Skin of body (tissue), 1 donor: ENCODE measurements at regions not wholly inside any gene's neighbourhood (a gene's known extent, or its start where the extent isn't known, plus 50 kb on each side); places are given as distances from the start of the nearest gene placed in this dataset.

ENCODE experiments used
- DNase-seq: peaks from one replicate; lab custom pipeline; 2025; lab: John Stamatoyannopoulos, UW

DNA sequence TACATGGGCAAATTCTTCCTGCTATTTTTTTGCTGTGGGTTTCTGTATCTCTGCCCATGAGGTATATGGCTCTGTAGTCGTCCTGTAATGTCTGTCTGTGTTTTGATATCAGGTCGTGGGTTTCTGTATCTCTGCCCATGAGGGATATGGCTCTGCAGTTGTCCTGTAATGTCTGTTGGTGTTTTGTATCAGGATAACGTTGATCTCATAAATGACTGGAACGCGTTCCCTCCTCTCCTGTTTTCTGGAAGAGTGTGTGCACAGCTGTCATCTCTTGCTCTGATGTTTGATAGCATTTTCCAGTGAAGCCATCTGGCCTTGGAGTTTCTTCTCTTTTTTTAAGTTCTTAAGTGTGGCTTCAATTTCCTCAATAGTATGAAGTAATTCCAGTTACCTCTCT, 57.2 kb downstream of the SOX1 start:
- peak; percentile 31 for DNase-seq

DNA sequence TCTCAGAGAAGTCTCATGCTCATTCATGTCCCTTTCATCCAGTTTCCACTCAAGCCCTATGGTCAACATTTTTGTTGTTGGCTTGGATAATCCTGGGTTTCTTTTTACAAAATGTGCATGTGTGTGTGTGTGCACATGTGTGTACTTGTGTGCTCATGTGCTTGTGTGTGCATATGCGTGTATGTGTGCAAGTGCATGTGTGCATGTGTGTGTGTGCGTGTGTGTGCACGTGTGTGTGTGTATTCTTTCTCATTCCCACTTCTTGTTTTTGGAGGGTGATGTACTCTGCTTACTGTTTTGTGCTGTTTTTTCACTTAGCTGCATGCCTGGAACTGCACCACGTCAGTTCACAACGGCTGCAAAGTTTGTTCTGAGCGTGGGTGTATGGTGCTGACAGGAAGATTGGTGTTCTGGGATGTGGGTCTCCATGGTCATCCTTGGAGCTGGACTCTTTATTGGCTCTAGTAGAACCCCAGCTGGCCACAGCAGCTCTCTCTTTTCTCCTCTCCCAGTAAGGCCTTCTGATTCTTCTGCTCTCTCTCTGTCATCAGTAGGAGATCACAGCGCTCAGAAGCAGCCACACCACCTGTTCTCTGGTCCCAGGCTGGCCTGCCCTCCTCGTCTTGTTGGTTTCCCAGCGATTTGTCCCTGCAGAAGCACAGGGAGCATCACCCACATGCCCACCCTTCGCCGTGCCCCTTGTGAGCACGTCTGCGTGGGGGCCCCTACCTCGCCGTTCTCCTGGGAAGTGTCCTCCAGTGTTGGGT, 60.8 kb downstream of the SOX1 start:
- peak; percentile 24 for DNase-seq

DNA sequence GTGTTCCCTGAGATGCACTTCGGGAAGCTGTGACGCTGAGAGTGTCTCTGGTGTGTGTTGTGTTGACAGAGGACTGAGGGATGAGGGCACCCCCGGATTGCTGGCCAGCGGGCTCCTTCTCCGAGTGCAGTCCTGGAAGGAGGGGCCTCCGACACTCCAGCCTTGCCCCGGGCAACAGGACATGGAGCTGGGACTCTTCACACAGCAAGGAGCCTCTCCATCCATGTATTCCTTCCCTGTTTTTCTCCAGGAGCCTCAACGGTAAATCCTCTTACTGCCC, 61.3 kb downstream of the SOX1 start:
- DNase-seq, result no peak

DNA sequence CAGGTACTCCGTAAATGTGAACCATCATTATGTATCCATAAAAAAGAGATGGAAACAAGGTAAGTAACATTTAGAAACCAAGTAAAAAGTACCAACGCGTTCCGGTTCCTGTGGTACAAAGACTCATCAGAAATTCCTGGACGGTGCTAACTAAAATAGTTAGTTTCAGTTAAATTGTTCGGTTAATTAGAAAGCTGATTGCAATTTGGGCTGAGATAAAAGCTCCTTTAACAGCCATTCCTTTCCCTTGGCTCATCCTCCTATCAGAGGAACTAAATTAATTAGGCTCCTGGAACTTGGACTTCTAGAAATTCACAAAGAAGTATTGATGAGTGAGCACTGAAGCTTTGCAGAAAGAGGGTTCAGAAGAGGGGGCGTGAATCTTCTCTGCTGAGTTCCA, 63.5 kb downstream of the SOX1 start:
- no peak for DNase-seq

DNA sequence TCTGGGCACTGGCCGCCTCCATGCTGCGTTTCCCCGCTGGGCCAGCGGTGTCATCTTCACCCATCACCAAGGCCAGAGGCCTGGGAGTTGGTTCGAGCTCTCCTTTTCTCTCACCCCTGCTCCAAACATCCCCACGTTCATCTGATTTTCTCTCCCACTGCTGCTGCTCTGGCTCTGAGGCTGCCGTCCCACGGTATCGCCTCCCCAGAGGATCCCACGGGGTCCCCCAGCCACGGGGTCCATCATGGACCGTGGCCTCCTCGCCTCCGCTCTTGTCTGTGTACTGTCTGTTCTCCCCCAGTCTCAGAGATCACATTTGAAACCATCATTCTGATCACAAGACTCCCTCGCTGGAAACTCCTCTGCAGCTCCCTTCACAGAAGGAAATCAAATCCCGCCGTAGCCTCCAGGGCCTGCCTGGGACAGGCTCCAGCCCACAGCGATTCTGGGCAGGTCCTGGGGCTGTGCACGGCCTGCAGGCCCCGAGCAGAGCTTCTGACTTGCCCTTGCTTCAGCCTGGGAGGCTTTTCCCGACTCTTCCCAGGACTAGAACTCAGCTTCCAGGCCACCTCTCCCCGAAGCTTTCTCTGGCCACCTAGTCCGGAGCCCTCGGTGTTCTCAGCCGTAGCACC, 64.2 kb downstream of the SOX1 start:
- DNase-seq, result no peak

GRCh38 chr13:112131713-112132113, 64.8 kb downstream of the SOX1 start:
- DNase-seq, result no peak

DNA sequence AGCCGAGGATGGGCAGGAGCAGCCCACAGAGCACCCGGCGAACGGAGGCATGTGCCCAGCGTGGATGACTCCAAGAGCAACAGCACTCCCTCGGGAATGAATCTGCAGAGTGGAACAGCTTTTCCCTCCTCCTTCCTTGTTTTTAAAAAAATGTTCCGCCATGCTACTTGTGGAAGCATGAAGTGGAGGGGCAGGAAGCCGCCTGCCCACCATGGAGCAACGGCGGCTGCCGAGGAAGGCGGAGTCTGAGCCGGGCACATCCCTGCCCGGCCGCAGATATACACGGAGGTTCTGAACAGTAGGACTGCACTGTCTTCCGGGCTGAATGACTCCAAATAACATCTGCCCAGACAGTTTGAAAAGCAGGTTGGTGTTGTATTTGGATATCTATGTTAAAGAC, 65.2 kb downstream of the SOX1 start:
- no peak for DNase-seq

DNA sequence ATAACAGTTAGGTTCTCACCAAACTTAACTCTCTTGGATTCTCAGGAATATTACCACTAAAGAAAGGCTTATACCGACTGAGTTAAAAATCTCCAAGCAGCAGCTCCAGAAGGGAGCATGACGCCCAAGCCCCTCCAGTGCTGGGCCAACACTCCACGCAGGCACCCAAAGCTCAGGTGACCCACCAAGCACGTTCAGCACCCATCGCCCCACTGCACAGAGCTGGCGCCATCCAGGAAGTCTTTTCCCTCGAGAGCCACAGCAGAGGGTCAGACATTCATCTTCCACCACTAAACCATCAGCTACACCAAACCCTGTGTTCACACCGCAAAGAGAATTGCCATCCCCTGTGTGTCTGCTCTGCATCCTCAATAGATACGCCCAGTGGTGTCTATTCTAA, 65.7 kb downstream of the SOX1 start:
- no peak for DNase-seq

DNA sequence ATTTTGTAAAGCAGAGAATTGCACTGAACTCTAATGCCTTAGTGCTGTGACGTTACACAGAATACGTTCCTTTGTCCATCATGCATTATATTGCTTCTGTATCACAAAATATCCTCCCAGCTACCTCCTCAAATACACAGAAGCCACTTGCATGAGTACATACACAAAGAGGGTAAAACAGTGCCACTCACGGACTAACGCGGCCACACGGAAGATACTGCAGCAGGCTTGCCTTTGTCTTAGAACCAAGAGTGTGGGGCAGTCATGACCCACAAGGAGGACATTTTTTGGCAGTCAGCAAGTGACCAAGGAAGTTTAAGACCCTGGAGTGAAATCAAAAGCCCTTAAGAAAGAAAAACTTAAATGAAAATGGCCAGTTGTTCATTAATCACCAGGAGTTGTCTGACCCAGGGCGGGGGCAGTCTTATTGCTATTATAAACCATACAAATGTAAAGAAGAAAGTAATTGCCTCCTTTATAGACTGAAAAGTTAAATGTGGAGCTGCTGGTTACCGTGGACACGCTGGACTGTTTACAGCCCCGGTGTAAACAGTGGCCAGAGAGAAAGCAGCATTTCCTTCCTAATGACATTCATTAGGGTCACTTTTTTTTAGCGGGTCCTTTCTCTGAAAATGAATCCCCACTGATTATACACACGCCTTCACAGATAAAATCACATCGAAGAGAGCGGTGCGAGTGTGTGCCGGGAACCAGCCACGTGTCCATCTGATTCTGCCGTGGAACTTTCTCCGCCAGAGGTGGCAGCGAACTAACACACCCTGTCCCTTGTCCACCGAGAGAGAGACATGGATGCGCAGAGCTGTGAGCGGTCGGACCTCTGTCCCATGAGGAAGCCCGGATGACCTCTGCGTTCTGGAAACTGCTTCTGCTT, 66.8 kb downstream of the SOX1 start:
- DNase-seq, result no peak

DNA sequence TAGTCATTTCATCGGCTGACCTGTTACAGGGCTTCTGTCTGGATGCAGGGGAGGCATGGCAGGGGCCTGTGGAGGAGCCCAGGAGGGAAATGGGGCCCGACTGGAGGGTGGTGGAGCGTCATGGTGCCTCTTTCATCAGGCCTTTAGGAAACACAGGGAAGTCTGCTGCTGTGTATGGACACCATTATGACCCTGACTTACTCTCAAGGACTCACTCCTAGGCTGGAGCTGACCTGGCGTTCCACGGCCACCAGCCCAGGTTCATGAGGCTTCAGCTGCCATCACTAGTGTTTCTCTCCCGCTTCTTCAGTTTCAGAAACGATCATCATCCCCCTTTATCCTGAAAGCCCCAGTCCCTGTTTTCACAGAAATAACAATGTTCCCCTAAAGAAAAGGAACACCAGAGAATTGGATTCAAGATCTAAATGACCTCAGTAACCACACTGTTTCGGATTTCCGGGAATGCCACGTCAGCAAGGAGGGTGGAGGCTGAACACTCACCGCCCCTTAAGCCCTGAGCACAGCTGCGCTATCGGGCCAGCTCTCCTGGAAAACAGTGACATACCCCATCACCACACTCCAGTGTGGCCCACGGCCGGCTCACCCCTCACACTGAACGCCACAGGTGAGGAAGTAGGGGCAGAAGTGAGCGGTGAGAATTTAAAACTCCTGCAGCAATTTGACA, 67.6 kb downstream of the SOX1 start:
- DNase-seq, result no peak

GRCh38 chr13:112136095-112136494, 69.1 kb downstream of the SOX1 start:
- DNase-seq, result no peak

- DNase-seq, result no peak
These were observed 70.2 kb downstream of the SOX1 start for GRCh38 chr13:112137144-112137543.

DNA sequence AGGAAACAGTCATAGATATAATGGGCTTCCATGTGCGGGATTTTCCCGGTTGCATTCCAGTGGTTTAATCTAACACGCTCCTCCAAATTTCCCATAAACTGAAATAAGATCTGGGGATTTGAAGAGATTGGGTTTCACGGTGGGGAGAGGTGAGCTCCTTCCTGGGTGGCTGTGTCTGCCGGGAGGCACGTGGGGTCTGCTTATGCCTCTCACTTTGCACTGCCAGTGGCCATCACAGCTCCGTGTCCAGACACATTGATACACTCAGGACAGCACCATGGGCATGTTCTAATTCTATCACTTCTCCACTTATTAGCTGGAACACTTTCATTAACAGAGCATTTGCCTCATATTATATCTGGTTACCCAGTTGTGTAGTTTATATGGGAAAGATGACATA, 73.4 kb downstream of the SOX1 start:
- DNase-seq, result no peak

DNA sequence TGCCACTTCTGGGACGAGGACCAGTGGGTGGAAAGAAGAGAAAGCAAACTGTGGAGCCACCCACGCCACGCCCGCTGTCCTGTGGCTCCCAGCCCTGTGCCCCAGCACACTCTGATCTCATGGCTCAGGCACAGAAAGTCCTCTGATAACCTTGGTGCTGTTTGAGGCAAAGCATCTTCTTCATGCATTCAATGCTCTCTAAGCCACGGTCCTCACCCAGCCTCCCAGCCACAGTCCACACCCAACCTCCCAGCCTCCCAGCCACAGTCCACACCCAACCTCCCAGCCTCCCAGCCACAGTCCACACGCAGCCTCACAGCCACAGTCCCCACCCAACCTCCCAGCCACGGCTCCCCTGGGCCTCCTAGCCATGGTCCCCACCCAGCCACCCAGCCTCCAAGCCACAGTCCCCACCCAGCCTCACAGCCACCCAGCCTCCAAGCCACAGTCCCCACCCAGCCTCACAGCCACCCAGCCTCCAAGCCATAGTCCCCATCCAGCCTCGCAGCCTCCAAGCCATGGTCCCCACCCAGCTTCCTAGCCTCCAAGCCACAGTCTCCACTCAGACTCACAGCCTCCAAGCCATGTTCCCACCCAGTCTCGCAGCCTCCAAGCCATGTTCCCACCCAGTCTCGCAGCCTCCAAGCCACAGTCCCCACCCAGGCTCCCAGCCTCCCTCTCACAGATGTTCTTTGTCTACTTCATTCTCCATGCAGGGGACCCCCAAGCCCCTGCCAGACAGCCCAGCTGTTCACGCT, 74.9 kb downstream of the SOX1 start:
- DNase-seq, result no peak

DNA sequence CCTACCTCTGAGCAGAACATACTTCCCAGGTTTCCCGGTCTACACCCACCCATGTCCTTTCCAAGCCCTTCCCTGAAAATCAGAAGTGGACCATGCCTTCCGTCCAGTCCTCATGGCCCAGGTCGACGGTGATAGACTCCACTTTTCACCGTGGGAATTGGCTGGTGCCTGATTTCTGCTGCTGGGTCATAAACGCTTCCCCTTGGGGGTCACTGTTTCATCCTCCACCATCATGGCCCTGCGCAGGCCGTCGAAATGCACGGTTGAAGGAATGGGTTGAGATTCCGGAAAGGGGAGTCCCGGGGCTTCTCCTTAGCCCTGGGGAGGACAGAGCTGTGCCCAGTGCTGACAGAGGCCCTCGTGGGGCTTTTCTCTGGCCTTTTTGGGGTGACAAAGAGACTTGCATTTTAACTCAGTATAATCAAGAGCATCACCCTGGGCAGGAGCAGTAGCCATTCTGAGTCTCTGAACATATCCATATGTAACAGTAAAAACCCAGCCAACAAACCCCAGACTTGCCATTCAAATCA, 75.5 kb downstream of the SOX1 start:
- no peak for DNase-seq

DNA sequence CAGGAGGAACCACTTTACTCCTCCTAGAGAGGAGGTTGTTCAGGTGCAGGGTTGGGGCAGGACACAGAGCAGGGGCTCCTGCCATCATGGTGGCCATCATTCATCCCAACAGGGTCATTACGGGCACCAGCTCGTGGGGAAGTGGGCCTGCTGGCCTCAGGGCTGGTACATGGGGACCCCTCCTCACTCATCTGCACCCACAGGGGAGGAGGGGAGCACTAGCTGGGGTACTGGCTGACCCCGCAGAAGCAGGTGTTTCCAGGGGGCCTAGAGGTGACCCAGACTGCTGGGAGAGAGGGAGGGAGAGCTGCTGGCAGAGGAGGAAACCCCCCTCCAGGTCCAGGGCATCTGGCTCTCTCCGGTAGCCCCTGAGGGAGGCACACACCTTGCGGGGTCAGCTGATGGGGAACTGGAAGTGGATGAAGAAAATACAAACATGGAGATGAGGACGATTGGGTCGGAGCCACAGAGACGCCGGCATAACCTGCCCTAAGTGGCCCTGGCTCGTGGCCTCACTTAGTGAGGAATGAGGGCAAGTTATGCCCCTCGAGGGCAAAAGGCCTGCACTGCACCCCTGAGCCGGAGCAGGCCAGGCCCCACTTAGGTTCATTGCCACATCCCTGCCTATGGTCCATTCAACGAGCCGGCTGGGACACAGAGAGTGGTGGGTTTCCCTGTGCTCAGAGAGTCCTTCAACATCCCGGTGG, 76.2 kb downstream of the SOX1 start:
- no peak for DNase-seq

DNA sequence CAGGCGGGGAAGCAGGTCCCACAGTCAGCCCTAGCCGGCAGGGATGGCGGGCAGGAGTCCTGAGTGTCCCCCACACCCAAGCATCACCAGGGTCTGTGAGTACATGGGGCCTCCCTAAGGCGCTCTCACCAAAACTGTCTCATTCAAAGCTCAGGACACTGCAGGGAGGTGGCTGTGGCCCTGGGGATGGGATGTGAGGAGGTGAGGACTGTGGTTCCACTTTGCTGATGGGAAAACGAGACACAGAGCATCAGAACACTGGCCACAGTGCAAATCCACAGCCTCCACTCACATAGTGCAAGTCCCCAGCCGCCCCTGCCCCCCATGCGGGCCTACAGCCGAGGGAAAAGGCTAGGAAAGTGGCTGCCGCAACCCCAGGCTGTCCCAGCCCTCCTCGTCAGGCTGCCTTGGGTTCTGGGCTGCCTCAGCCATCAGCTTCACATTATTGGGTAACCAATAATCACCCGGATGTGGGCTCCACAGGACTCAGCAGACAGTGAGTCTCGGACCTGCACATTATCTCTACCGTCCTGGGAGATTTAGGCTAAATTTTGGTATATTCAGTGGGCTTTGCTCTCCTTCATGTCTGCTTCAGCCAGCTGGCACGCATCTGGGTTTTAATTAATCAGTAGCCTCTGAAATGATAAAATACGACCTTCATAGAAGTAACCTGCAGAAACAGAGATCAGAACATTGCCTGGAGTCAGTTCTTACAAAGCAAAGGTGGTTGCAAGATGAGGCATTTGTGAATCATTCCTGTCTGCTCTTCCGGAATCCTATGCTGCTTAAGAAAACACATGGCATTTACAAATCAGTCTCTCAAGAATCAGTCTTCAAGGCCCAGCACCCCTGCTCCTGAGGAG, 77.0 kb downstream of the SOX1 start:
- no peak for DNase-seq

GRCh38 chr13:112144616-112145550, 77.9 kb downstream of the SOX1 start:
- DNase-seq, result no peak
